GM12875 (cell line): ENCODE measurements at regions not wholly inside any gene's neighbourhood (a gene's known extent, or its start where the extent isn't known, plus 50 kb on each side); places are given as distances from the start of the nearest gene placed in this dataset.

ENCODE experiments used
- H3K4me3 ChIP-seq: one replicate; pipeline ENCODE4 v1.5.1; 2011; ENCODE audit warnings: low read depth, low read length, control low read depth
- CTCF ChIP-seq: IDR thresholded peaks from 2 replicates; pipeline ENCODE4 v1.5.1; 2011; ENCODE audit warnings: low read depth, mild to moderate bottlenecking, control low read depth, inconsistent platforms, low read length, moderate library complexity, borderline replicate concordance; ENCODE audit not compliant: insufficient read depth

GRCh38 chr13:68345963-68346531, 1115.9 kb upstream of the PCDH9 start:
- no peak for TF ChIP-seq CTCF

GRCh38 chr13:68323124-68323523, 1093.0 kb upstream of the PCDH9 start:
- no peak for TF ChIP-seq CTCF
- H3K4me3 ChIP-seq: no peak overlapping the region

More at GRCh38 chr13:68345963-68346531, 1115.9 kb upstream of the PCDH9 start:
- no peak overlapping the region for H3K4me3 ChIP-seq

- H3K4me3 ChIP-seq: no peak overlapping the region
- TF ChIP-seq CTCF: no peak
Observed at GRCh38 chr13:68319384-68319783, 1089.2 kb upstream of the PCDH9 start.

GRCh38 chr13:68304286-68304893, 1074.3 kb upstream of the PCDH9 start:
- no peak overlapping the region for H3K4me3 ChIP-seq
- TF ChIP-seq CTCF: peak; percentile 34; the same call in 1 of the 2 replicates

GRCh38 chr13:68293631-68294030, 1063.5 kb upstream of the PCDH9 start:
- no peak overlapping the region for H3K4me3 ChIP-seq
- TF ChIP-seq CTCF: no peak

GRCh38 chr13:68292601-68293000, 1062.5 kb upstream of the PCDH9 start:
- no peak overlapping the region for H3K4me3 ChIP-seq
- no peak for TF ChIP-seq CTCF

GRCh38 chr13:68291595-68291994, 1061.5 kb upstream of the PCDH9 start:
- no peak for TF ChIP-seq CTCF
- H3K4me3 ChIP-seq: no peak overlapping the region
